Gastroesophageal sphincter (tissue), 3 donors: ENCODE measurements at regions not wholly inside any gene's neighbourhood (a gene's known extent, or its start where the extent isn't known, plus 50 kb on each side); places are given as distances from the start of the nearest gene placed in this dataset.

Experiments used
- EP300 ChIP-seq: sonication (generic); formaldehyde crosslinking; IDR thresholded peaks from one replicate; pipeline ENCODE4 v1.6.1; 2017; ENCODE audit warnings: antibody characterized with exemption, mild to moderate bottlenecking
- POLR2A ChIP-seq, 2 donors: fragments of 450-650 bp; IDR thresholded peaks; one replicate each; pipeline ENCODE4 v1.6.1; 2017; ENCODE audit warnings: antibody characterized with exemption in 2 of 2, mild to moderate bottlenecking in 2 of 2, moderate library complexity in 1 of 2
- TF ChIP-seq, protein P1 (sequence below), 4 experiments: fragments of 200-600 bp in 2 of 4; fragments of 450-650 bp in 2 of 4; sonication (generic) in 1 of 4; IDR thresholded peaks; one replicate each; pipeline ENCODE4 v1.5.1; 2017 to 2019; ENCODE audit warnings: antibody characterized with exemption in 4 of 4, mild to moderate bottlenecking in 2 of 4, moderate library complexity in 2 of 4

DNA sequence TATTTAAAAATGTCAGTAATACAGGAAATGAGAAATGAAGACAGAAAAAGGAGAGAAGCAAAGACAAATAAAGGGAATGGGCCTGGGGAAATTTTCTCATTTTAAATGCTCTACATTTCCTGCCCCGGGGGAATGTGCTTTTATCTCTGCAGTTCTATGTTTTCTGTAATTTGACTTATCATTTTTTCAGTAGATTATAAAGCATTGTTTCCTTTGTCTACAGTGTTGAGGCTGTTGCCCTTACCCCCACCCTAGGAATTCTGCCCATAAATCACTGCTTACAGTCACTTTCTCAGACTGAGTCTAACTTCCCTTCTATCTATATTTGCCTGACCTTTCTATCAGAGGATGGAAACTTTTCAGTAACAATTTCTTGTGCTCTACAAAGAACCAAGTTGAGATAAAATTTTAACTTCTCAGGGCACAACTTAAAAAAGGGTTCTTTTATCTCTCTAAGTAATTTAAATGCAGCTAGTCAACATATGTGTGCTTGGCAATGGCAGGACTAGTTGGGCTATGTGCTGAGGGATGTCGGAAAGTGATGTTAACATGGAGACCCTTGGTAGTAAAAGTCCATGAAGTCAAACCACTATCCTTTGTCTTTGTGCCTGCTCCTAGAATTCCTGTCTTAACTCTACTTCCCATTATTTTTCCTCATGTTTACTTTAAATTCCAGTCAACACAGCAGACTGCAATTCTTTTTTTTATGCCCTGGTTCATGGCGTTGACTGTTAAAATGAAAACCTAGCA is 146.5 kb upstream of the MMADHC start:
- TF ChIP-seq, protein P1, sequence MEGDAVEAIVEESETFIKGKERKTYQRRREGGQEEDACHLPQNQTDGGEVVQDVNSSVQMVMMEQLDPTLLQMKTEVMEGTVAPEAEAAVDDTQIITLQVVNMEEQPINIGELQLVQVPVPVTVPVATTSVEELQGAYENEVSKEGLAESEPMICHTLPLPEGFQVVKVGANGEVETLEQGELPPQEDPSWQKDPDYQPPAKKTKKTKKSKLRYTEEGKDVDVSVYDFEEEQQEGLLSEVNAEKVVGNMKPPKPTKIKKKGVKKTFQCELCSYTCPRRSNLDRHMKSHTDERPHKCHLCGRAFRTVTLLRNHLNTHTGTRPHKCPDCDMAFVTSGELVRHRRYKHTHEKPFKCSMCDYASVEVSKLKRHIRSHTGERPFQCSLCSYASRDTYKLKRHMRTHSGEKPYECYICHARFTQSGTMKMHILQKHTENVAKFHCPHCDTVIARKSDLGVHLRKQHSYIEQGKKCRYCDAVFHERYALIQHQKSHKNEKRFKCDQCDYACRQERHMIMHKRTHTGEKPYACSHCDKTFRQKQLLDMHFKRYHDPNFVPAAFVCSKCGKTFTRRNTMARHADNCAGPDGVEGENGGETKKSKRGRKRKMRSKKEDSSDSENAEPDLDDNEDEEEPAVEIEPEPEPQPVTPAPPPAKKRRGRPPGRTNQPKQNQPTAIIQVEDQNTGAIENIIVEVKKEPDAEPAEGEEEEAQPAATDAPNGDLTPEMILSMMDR (IDR thresholded peaks at IDR 0.05) = no peak
- TF ChIP-seq EP300 (no peak), POLR2A (IDR thresholded peaks at IDR 0.05) (no peak)
